SIG-M5 treated with dmso at 0.1 percent for 504 hours (cell line): ENCODE measurements at regions not wholly inside any gene's neighbourhood (a gene's known extent, or its start where the extent isn't known, plus 50 kb on each side); places are given as distances from the start of the nearest gene placed in this dataset.

ENCODE experiments used
- DNase-seq: peaks from one replicate; lab custom pipeline; 2025; ENCODE audit not compliant: unreplicated experiment; lab: John Stamatoyannopoulos, UW

DNA sequence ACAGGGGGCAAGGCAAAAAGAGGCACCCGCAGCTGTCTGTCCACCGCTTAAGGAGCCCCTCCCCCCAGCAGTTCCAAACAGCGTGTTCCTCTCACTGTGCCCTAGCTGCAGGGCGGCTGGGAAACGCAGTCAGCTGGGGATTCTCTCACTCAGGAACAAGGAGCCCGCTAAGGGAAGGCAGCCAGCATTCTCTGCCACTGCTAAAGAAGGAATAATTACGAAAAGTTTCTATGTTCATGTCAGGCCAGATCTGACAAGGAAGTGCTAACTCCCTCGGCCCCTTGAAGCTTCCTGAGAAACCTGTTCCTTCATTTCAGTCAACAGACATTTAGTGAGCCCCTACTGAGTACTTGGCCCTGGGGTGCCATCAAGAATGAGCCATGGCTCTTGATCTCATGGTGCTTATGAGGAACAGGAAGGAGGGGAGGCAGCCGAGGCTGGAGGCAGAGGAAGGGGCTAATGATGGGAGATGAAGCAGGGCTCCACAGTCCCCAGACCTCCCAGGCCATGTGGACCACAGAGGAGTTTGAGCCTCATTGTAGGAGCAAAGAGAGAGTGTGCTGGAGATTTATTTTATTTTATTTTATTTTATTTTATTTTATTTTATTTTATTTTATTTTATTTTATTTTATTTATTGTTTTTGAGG lies 101.7 kb upstream of the PMEPA1 start:
- DNase-seq = peak; percentile 12

DNA sequence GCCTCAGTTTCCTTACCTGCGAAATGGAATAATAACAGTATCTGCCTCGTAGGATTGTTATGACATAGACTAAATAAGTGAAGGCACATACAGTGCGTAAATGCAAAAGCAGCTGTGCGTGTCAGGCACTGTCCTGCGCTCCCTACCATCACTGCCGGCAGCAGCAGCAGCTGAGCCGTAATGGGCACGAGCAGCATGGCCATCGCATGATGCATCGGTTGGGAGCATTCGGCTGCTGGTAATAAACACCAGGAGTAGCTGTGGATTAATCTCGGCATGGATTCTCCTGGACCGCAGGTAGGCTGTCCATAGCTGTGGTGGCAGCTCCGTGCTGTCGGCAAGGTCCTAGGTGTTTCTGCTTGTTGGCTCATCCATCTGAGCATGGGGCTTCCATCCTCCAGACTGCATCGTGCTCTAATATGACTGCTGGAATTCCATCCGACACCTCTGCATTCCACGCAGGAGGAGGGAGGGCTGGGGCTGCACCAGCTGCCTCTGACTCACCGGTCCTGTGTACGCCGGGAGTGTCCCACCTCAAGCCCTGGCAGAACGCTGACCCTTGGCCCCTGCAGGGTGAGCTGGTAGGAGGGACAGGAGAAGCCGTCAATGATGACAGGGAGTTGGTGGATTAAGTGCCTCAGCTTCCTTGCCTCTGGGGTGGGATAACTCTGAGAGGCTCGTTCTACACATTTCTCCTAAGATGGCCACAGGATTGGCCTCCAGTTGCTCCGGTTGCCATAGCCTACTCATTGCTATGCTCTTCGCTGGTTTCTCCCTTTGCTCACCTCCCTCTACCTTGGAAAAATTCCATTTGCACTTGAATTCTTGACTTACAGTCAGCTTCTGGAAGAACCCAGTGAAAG lies 100.9 kb upstream of the PMEPA1 start:
- peak; percentile 41 for DNase-seq

DNA sequence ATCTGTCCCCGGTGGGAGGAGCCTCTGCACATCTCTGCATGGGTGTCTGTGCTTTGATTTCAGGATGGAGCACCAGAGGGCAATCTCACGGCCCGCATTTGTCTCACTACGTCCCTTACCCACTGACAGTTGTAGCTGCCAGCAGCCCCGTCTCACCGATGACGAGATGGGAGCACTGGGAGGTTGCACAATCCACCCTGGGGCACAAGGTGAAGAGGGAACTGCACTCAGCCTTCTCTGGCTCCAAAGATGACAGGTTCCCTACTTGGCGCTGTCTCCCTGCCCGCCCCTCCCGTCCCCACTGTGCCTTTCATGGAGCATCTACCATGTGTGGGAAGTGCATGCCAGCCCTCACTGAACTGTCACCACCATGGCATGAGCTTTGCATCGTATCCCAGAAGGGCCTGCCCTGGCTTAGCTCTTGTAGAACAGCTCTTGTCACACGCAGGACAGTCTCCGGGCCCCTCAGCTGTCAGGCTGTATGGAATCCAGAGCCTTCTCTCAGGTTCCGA lies 99.9 kb upstream of the PMEPA1 start:
- peak; percentile 9 for DNase-seq

DNA sequence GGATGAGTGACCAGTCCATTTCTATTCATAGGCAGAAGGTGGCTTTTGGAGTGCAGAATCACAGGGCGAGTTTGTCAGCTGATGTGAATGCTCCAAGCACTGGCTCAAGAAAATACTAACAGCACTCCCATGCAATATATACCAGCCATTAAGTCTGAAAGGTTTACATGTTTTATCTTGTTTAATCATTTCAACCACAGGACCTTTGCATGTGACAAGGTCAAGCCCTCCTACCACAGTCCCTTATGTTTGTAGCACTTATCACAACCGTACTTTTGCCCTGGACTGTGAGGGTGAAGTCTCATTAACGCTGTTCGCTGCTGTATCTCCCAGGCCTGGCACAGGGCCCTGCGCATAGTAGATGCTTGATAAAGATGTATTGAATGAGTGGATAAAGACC lies 99.3 kb upstream of the PMEPA1 start:
- DNase-seq = no peak

DNA sequence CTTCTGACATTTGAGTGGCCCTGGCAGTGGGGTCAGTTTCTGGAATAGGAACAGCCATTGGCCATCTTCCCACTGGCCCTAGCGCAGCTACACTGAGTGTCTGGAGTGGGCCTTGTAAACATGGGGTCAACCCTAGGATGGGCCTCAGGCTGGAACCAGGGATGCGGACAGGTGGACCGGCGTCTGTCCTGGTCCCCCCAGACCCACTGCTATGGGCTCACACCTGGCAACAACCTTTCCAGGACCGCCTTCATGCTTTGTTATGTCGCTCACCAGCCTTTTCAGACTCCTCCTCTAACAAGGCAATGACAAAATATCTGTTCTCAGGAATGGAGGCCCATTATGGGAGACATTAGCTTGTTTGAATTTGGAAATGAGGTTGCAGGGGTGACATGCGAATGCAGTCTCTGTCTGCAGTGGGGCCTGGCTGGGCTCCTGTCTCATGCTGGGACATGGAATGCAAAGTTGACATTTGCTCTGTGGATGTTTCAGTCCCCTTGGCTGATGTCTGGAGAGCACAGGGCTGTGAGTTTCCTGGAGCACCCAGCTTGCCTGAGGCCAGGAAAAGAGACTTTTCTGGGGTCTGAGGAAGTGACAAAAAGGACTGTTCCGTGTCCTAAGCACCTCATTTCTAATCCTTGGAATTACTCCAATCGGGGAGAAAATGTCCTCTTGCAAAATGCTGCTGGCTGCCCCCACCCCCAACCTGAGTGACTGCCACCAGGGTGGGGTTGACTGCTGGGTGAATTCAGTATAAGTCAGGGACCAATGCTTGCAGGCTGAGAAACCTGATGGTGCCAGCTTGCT lies 98.7 kb upstream of the PMEPA1 start:
- no peak for DNase-seq

DNA sequence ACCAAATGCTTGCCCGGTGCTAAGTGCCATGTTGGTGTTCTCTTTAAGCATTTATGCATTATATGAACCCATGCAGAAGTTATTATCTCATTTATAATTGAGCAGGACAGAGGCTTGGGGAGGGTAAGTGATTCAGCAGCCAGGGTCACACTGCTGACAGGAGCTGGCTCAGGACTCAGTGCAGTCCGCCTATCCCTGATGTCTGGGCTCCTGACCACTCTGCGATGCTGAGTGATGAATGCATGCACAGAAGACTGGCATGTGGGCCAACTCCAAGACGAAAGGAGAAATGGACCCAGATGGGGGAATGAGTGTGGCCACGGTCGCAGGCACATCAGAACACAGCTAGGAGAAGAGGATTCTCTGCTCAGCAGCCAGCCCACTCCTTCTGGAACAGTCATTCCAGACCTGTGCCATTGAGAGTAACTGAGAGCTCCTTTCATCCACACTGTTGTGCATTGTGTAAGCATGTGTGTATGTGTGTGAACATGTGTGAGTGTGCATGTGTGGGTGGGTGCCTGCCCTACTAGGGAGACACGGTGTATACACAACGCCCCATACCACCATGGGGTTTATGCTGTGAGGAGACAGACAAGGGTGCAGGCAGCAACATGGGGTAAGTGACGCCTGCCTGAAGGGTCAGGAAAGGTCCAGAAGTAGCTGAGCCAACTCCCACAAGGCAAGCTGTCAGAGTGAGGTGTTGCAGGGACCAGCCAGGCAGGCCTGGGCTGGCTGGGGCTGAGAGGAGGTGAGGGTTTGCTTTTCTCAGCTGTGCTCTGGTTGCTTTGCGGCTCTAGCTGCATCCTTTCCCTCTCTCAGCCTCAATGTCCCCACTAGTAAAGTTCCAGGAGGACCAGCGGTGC lies 97.8 kb upstream of the PMEPA1 start:
- DNase-seq = no peak

DNA sequence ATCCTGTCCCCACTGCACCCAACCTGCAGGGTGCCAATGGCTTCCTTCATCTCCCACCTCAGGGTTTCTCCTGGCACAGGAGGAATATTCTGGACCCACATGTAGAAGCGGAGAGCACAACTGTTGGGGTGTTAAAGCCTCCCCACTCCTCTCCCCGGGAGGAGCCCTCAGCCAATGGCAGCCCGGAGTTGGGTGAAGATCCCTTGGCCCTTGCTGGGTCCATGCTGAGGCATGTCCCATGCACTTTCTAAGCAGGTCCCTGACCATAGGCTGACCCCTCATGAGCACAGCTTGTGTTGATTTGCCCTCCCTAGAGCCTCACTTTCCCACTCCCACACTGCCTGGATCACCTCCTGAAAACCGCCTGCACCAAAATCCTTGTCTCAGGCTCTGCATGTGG lies 97.2 kb upstream of the PMEPA1 start:
- no peak for DNase-seq

DNA sequence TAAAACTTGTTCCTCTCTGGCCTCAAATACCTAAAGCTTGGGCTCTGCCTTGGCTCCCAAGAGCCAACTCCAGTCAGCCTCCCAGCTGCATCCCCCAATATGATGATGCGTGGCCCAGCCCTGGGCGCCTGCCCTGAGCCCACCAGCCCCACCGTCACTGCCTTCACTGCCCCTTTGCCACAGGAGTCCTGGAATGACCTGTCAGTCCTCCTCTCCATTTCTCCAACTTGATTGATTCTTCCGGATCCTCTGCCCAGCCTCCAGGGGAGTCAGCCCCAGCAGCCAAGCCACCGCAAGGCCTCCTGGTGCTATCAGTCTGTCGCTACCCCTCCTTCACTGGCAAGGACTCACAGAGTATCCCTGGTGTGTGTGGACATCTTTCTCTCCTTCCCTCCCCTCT lies 96.7 kb upstream of the PMEPA1 start:
- DNase-seq = no peak

DNA sequence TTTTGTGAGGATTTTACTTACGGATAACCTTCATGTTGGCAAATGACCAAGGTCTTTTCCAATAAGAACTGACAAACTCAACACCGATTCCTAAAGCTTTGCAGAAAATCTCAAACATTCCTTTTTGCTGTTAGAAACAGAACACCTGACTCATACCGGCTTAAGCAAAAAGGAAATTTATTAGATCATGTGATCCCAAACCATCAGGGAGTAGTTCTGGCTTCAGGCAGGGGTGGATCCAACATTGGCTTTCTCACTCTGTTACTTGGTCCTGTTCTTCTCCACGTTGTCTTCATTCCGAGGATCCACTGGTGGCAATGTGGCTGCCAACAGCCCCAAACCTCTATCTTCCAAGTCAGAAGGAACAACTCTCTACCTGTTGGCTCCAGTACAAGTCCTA lies 95.9 kb upstream of the PMEPA1 start:
- DNase-seq = no peak

DNA sequence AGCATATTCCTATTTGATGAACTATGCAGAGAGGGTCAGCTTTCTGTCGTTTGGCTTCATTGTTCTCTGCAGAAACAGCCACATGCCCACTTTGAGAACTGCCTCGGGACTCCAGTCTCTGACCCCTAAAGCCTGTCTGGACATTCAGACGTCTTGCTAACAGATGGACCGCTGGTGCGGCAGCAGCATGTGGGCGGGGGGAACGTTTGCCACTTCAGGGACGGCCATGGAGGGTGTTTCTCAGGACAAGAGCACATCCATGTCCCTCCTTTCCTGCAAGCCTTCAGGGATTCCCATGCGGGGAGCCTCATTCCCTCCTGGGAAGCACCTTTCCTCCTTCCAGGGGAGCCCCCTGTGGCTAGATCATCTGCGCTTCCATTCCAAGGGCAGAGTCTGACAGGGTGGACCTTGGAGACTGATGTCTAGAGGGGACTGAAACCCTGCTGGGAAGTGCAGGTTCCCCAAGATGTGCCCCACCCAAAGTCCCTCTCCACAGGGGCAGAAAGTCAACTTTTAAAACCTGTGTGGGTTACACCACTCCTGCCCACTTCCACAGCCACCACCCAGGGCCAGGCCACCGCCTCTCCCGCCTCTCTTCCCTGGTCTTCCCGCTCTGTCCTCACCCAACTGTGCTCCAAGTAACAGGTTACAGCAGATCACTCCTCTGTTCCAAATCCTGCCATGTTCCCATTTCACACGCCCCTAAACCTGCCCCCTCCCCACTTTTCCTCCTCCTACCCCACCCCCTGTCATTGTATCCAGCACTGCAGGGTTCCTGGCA lies 94.8 kb upstream of the PMEPA1 start:
- no peak for DNase-seq

DNA sequence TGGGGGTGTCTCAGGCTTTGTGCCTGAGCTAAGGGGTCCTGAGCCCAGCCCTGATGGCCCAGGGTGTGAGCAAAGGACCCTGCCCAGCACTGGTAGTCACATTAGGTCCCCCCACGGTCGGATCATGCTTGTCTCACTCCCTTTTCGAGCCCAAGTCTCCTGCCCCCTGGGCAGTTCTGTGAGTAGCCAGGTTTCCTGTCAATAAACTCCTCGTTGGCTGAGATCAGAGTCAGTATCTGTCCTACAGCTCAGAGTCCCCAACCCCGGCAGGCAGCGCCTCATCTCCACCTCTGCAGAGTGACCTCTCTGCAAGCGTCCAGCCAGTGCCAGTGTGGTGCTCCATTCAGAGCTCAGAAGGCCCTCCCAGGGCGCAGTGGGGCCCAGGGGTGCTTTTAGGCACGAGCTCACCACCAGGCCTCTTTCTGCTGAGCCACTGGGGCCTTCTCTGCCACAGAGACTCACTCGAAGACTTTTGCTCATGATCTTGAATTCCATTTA lies 93.7 kb upstream of the PMEPA1 start:
- no peak for DNase-seq

DNA sequence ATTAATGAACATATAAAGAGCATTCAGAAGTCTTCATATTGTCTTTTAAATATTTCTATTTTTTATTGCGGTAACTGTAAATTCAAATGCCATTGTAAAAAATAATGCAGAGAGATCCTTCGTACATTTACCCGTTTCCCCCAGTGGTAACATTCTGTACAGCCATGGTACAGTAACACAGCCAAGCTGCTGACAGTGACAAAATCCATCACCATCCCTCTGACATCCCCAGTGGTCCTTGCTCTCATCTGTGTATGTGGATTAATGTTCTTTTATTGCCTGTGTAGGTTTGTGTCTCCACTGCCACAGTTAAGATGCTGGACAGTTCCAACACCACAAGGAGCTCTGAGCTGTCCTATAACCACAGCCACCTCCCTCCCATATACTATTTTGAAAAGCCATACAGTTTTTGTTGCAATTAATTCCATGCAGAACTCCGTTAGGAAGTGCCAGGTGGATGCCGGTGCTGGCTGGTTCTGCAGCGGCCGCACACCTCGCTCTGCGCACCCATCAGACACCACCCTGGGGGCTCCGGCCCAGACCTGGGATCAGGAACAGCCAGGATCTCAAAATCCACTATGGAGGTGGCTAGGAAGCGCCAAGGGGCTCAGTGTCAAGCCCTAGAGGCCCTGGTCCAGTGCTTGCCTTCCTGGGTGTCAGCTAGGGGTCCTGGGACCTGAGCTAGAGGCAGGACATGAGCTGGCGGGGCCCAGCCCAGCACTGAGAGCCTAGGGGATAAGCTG lies 93.1 kb upstream of the PMEPA1 start:
- DNase-seq = no peak

DNA sequence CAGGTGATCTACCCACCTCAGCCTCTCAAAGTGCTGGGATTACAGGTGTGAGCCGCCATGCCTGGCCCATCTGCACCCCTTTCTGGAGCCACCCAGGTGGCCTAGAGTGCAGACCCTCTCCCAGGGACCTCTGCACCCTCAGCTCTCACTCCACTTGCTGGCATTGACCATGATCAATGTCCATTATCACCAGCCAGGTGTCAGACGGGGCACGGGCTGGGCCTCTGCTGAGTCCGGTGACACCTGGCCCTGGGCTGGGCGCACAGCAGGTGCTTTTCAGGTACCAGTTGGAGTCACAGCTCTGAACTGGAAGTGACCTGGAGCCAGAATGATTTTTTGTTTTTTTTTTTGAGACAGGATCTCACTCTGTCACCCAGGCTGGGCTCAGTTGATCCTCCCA lies 91.8 kb upstream of the PMEPA1 start:
- DNase-seq = no peak

DNA sequence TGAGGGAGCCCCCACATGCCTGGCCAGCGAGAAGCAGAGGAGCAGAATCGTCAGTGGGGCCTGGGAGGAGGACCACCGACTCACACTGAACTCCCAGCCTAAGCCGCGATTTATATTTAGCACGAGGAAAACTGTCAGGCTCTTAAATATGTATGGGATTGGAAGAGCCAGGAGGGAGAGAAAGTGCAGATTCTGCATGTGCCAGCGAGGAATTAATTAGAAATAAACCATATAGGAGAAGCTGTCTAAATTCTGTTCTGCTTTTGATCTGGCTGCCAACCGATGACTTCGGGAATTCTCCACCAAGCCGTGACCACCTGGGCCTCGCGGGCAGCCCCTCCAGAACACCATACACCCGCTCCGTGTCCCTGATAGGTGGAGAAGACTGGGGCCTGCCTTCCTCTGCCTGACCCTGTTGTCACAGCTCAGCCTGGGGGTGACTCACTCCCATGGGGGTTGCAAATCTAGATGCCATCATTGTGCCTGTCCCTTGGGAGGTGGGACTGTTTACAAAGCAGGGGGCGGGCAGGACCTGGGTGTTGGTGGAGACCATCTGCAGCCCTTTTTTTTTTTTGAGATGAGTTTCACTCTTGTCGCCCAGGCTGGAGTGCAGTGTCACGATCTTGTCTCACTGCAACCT lies 91.1 kb upstream of the PMEPA1 start:
- no peak for DNase-seq

DNA sequence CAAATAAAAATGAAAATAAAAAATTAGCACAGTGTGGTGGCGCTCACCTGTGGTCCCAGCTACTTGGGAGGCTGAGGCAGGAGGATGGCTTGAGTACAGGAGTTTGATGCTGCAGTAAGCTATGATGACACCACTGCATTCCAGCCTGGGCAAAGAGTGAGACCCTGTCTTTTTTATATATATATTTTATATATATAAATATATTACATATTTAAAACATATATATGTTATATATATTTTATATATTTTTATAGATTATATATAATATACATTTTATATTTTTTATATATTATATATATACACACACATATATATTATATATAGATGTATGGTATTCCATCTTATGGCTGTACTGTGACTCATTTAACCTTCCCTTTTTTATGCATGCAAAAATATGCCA lies 87.6 kb upstream of the PMEPA1 start:
- no peak for DNase-seq

DNA sequence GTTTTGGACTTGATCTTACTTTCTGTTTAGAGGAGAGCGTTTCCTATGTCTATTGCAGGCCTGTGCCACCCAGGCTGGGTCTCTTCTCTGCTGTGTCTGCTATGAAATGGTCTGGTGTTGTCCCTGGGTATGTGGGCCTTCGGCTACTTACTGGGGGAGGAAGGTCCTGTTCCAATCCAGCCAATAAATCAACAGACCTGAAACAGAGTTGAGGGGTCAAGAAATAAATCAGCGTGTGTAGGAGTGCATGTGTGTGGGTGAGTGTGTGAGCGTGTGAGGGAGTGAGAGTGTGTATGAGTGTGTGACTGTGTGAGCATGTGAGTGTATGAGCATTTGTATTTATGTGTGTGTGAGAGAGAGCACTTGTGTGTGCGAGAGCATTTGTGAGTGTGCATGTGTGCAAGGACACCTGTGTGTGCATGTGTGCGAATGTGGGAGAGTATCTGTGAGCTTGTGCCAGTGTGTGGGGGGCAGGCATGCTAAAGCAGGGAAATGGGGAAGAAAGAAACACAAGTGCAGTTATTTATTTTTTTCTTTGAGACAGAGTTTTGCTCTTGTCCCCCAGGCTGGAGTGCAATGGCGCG lies 86.3 kb upstream of the PMEPA1 start:
- no peak for DNase-seq

DNA sequence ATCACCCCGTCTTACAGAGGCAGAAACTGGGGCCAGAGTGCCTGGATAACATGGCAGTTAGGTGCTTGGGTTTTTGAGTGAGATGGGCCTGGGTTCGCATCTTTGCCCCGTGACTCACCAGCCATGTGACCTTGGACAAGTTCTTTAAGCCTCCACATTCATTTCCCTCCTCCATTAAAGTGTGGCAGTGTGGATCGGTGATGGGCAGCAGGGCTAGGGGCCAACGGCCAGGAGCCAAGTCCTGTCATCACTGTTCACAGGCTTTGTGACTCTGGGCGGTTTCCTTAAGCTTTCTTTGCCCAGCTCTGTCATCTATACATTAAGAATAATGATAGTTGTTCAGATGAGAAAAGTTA lies 85.5 kb upstream of the PMEPA1 start:
- no peak for DNase-seq

DNA sequence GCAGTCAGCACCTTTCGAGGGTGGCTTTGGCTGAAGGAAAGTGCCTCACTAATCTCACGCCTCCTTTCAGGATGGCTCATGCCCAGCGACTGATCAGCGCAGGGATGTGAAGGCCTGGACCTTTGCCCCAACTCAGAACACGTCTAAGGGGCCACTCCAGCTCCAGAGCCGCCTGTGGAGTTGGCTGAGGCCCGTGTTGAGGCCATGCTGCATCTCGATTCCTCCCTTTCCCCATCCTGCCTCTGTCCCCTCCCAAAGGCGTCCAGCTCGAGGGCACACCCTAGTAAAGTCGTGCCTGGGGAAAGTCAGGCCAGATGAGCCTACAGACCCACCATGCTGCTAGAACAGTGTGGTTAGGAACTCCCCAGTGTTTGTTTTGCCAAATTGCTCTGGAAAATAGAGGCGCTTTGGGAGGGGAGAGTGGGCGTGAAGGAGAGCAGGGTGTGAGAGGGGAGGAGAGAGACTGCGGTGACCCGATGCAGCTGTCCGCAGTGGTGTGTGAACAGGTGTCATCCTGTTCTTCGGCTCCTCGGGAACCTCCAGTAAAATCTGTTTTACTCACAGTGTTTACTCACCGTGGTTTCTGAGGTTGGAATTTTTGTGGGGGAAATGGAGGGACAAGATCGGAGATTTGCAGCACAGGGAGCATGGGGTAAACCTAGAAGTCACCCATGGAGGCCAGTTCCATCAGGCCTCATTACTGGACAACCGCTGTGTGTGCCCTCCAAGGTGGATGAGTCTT lies 85.0 kb upstream of the PMEPA1 start:
- no peak for DNase-seq
